ENCODE measurements at regions not wholly inside any gene's neighbourhood (a gene's known extent, or its start where the extent isn't known, plus 50 kb on each side); places are given as distances from the start of the nearest gene placed in this dataset.

GRCh38 chr1:187626056-187626455, 797.3 kb downstream of the PLA2G4A start:
- TF ChIP-seq, protein P1, sequence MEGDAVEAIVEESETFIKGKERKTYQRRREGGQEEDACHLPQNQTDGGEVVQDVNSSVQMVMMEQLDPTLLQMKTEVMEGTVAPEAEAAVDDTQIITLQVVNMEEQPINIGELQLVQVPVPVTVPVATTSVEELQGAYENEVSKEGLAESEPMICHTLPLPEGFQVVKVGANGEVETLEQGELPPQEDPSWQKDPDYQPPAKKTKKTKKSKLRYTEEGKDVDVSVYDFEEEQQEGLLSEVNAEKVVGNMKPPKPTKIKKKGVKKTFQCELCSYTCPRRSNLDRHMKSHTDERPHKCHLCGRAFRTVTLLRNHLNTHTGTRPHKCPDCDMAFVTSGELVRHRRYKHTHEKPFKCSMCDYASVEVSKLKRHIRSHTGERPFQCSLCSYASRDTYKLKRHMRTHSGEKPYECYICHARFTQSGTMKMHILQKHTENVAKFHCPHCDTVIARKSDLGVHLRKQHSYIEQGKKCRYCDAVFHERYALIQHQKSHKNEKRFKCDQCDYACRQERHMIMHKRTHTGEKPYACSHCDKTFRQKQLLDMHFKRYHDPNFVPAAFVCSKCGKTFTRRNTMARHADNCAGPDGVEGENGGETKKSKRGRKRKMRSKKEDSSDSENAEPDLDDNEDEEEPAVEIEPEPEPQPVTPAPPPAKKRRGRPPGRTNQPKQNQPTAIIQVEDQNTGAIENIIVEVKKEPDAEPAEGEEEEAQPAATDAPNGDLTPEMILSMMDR (conservative IDR thresholded peaks at IDR 0.05; ENCODE audit: low read length), result no peak
- no peak for TF ChIP-seq EZH2phosphoT487 (IDR thresholded peaks at IDR 0.05; ENCODE audit: borderline replicate concordance, low read depth, low read length)

Data from OCI-LY7 (cell line).